ENCODE measurements at regions not wholly inside any gene's neighbourhood (a gene's known extent, or its start where the extent isn't known, plus 50 kb on each side); places are given as distances from the start of the nearest gene placed in this dataset.

- TF ChIP-seq POLR2A (IDR thresholded peaks at IDR 0.05) (no peak), CTCF (IDR thresholded peaks at IDR 0.05) (no peak)
Observed at GRCh38 chr4:30882995-30883675, 163.0 kb downstream of the PCDH7 start.

All from right lobe of liver (tissue), 4 donors.